Testis (tissue), 2 donors: ENCODE measurements at regions not wholly inside any gene's neighbourhood (a gene's known extent, or its start where the extent isn't known, plus 50 kb on each side); places are given as distances from the start of the nearest gene placed in this dataset.

ENCODE experiments used
- CTCF ChIP-seq, 3 experiments: fragments of 450-650 bp in 2 of 3; fragments of 200-600 bp in 1 of 3; sonication (generic) in 1 of 3; IDR thresholded peaks; one replicate each; pipeline ENCODE4 v1.5.1; 2016 to 2019; ENCODE audit warnings: antibody characterized with exemption in 3 of 3, mild to moderate bottlenecking in 2 of 3, moderate library complexity in 1 of 3
- POLR2A ChIP-seq: fragments of 450-650 bp; IDR thresholded peaks from one replicate; pipeline ENCODE4 v1.6.1; 2017; ENCODE audit warnings: antibody characterized with exemption, mild to moderate bottlenecking, moderate library complexity

DNA sequence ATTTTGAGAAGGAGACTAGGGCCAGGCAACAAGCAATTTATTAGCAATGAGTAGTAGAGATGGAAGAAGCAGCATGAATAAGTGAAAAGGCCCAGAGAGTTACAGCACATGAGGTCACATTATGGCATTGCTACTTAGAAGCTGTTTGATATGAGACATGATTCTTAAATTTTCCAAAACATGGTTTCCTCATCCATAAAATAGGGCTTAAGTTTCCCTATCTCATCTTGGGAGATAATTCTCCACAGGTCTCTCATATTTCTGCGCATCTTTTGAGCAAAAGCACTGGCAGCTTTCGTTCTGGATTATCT lies 656.1 kb downstream of the EPHA7 start:
- TF ChIP-seq CTCF (IDR thresholded peaks at IDR 0.05) (no peak), POLR2A (no peak)
